Adipocyte (in vitro differentiated cells): ENCODE measurements at regions not wholly inside any gene's neighbourhood (a gene's known extent, or its start where the extent isn't known, plus 50 kb on each side); places are given as distances from the start of the nearest gene placed in this dataset.
"Not testable (repeated sequence)": the region's sequence is repeated elsewhere in the genome, so short reads cannot be mapped to it uniquely, and the experiment has no call there.

ENCODE experiments used
- DNase-seq: peaks from one replicate; pipeline ENCODE4 v3.0.0-alpha.2; 2015; ENCODE audit warnings: low read depth
- H3K27me3 ChIP-seq: replicated peaks from 2 replicates; pipeline ENCODE4 v1.7.0; 2013; ENCODE audit warnings: mild to moderate bottlenecking, low read length, moderate library complexity; ENCODE audit not compliant: control insufficient read depth, insufficient read depth
- H3K36me3 ChIP-seq: 2 replicates; pipeline ENCODE4 v1.7.0; 2013; ENCODE audit warnings: low read length, mild to moderate bottlenecking, moderate library complexity; ENCODE audit not compliant: control insufficient read depth, insufficient read depth, severe bottlenecking
- H3K4me1 ChIP-seq: 2 replicates; pipeline ENCODE4 v1.7.0; 2013; ENCODE audit warnings: mild to moderate bottlenecking, low read length, moderate library complexity; ENCODE audit not compliant: control insufficient read depth, insufficient read depth
- H3K4me3 ChIP-seq: 2 replicates; pipeline ENCODE4 v1.7.0; 2013; ENCODE audit warnings: mild to moderate bottlenecking, low read length, moderate library complexity
- H3K9ac ChIP-seq: 2 replicates; pipeline ENCODE4 v1.7.0; 2013; ENCODE audit warnings: mild to moderate bottlenecking, low read length, moderate library complexity
- H3K9me3 ChIP-seq: 2 replicates; pipeline ENCODE4 v1.7.0; 2013; ENCODE audit warnings: mild to moderate bottlenecking, low read length, moderate library complexity; ENCODE audit not compliant: control insufficient read depth

DNA sequence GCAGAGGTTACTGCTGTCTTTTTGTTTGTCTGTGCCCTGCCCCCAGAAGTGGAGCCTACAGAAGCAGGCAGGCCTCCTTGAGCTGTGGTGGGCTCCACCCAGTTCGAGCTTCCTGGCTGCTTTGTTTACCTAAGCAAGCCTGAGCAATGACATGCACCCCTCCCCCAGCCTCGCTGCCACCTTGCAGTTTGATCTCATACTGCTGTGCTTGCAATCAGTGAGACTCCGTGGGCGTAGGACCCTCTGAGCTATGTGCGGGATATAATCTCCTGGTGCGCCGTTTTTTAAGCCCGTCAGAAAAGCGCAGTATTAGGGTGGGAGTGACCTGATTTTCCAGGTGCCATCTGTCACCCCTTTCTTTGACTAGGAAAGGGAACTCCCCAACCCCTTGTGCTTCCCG is 187.1 kb upstream of the ZC4H2 start:
- H3K4me1 ChIP-seq, H3K9ac ChIP-seq, H3K9me3 ChIP-seq, H3K36me3 ChIP-seq, H3K4me3 ChIP-seq, H3K27me3 ChIP-seq, DNase-seq: not testable (repeated sequence)

DNA sequence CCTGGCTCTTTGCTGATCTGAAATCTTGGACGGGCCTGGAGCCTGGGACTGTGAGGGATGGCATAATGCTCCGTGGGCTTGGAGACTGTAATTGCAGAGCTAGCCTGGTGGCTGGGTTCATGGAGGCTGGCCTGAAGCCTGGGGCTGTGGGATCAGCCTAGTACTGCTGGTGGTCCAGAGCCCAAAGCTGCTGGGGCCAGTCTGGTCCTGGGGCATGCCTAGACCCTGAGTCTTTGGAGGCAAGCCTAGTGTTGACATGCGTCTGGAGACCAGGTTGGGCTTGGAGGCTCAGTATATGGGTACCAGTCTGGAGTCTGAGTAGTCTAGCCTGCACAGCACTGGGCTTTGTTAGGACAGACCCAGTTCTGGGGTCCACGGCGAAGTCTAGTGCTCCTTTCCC is 172.0 kb upstream of the ZC4H2 start:
- Histone ChIP-seq H3K4me3 (no peak overlapping the region), H3K9me3 (peaks cover 30% of the 10 kb centered on the region), H3K9ac (no peak overlapping the region), H3K27me3 (no peaks in the 10 kb centered on the region), H3K4me1 (no peaks in the 10 kb centered on the region), H3K36me3 (no peaks in the 10 kb centered on the region)
- no peak for DNase-seq

DNA sequence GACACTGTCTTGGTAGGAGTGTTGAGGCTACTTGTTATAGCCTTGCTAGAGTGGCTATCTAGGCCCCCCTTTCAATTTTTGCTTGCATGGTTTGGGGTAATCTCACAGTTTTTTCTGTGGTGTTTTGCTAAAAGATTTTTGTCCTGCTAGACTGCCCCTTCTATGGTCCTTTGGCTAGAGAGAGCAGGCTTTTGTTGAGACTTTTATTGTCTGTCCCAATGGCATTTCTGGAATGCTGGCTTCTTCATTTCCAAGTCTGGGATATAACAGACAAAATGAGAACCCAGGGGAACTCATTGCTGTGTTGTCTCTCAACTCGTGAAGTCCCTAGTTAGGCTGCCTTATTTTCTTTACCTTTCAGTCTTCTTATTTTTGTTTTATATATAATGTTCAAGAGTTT is 160.2 kb upstream of the ZC4H2 start:
- no peaks in the 10 kb centered on the region for H3K27me3 ChIP-seq
- no peaks in the 10 kb centered on the region for H3K36me3 ChIP-seq
- DNase-seq: no peak
- H3K9ac ChIP-seq: no peak overlapping the region
- H3K9me3 ChIP-seq: peaks cover 10% of the 10 kb centered on the region
- no peak overlapping the region for H3K4me3 ChIP-seq
- H3K4me1 ChIP-seq: no peaks in the 10 kb centered on the region

DNA sequence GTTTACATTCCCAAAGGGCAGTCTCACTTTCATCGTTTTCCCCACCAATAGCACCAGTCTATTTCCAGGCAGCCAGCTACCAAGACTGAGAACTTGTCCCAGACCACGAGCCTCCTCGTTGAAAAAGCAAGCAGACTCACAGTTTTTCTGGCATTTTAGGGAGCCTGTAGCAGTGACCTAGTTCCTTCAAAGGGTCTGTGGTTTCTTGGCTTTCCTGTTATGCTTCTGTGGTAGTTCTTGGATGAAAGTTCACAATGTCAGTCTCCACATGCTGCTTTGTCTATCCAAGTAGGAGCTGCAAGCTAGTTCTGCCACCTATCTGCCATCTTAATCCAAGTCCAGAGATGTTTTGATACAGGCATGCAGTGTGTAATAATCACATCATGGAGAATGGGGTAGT is 151.6 kb upstream of the ZC4H2 start:
- Histone ChIP-seq H3K9ac (no peak overlapping the region), H3K4me1 (no peaks in the 10 kb centered on the region), H3K27me3 (no peaks in the 10 kb centered on the region), H3K4me3 (no peak overlapping the region), H3K36me3 (no peaks in the 10 kb centered on the region), H3K9me3 (peaks cover 31% of the 10 kb centered on the region)
- DNase-seq: no peak

DNA sequence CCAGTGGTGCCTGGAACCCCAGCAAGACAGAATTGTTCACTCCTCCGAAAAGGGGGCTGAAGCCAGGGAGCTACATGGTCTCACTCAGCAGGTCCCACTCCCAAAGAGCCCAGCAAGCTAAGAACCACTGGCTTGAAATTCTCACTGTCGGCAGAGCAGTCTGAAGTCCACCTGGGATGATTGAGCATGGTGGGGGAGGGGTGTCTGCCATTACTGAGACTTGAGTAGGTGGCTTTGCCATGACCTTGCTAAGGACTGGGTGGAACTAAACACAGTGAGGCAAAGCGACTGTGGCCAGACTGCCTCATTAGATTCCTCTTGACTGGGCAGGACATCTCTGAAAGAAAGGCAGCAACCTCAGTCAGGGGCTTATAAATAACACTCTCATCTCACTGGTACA is 122.6 kb upstream of the ZC4H2 start:
- Histone ChIP-seq H3K36me3 (no peaks in the 10 kb centered on the region), H3K4me3 (no peak overlapping the region), H3K9ac (no peak overlapping the region), H3K27me3 (no peaks in the 10 kb centered on the region), H3K4me1 (no peaks in the 10 kb centered on the region), H3K9me3 (peaks cover 25% of the 10 kb centered on the region)
- no peak for DNase-seq

DNA sequence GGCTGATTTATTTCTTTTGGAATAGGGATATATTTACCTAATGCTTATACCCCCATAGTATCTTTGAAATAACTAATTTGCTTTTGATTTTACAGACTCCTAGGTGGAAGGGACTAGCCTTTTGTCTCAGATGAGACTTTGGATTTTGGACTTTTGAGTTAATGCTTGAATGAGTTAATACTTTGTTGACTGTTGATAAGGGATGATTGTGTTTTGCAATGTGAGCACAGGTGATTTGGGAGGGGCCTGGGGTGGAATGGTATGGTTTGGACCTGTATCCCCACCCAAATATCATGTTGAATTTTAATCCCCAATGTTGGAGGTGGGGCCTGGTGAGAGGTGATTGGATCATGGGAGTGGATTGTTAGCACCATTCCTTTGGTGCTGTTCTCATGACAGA is 117.4 kb upstream of the ZC4H2 start:
- DNase-seq: no peak
- Histone ChIP-seq H3K36me3 (no peaks in the 10 kb centered on the region), H3K9me3 (peaks cover 3% of the 10 kb centered on the region), H3K4me3 (no peak overlapping the region), H3K4me1 (no peaks in the 10 kb centered on the region), H3K27me3 (no peaks in the 10 kb centered on the region), H3K9ac (no peak overlapping the region)

DNA sequence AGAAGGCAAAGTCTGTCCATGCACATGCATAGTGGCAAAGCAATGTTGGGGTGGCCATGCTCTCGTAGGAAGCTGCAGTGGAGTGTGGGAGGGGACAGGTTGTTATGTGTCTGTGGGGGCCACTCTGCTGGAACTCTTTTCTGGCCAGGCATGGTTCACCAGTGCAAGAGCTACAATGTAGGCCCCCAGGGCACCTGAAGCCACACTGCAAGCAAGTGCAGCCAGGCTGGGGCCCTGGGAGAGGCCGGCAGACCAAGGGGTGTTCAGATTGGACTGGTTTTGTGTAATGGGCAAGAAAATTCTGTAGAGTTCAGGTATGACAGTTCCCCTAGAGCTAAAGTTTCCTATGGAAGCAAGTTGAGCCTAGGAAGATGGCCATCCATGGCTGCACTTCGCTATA is 97.0 kb upstream of the ZC4H2 start:
- Histone ChIP-seq H3K4me1 (no peaks in the 10 kb centered on the region), H3K4me3 (no peak overlapping the region), H3K36me3 (no peaks in the 10 kb centered on the region), H3K9ac (no peak overlapping the region), H3K27me3 (no peaks in the 10 kb centered on the region), H3K9me3 (peaks cover 19% of the 10 kb centered on the region)
- DNase-seq: no peak

DNA sequence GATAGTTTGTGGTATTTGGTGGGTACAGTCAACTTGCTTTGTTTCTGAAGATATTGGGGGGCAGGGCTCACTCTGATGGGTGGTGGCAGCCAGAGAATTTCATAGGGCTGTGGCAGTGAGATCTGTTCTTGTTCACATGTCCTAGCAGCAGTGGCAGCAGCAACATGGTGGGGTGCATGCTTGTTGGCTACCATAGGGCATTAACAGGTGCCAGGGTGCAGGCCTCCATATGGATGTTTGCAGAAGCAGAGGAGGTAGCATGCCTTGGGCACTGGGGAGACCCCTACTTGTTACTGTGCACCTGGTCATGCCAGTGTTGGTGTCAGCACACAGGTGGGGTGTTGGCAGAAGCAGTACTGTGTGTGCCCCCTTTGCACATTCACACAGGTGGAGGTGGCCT is 96.3 kb upstream of the ZC4H2 start:
- Histone ChIP-seq H3K9ac (no peak overlapping the region), H3K9me3 (peaks cover 19% of the 10 kb centered on the region), H3K4me1 (no peaks in the 10 kb centered on the region), H3K36me3 (no peaks in the 10 kb centered on the region), H3K4me3 (no peak overlapping the region), H3K27me3 (no peaks in the 10 kb centered on the region)
- DNase-seq: no peak

DNA sequence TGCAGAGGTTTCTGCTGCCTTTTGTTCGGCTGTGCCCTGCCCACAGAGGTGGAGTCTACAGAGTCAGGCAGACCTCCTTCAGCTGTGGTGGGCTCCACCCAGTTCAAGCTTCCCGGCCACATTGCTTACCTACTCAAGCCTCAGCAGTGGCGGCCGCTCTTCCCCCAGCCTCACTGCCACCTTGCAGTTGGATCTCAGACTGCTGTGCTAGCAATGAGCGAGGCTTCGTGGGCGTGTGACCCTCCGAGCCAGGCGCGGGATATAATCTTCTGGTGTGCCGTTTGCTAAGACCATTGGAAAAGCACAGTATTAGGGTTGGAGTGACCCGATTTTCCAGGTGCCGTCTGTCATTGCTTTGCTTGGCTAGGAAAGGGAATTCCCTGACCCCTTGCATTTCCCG is 82.4 kb upstream of the ZC4H2 start:
- not testable (repeated sequence) for H3K4me1 ChIP-seq, H3K9ac ChIP-seq, H3K9me3 ChIP-seq, H3K4me3 ChIP-seq, H3K36me3 ChIP-seq, DNase-seq, H3K27me3 ChIP-seq

DNA sequence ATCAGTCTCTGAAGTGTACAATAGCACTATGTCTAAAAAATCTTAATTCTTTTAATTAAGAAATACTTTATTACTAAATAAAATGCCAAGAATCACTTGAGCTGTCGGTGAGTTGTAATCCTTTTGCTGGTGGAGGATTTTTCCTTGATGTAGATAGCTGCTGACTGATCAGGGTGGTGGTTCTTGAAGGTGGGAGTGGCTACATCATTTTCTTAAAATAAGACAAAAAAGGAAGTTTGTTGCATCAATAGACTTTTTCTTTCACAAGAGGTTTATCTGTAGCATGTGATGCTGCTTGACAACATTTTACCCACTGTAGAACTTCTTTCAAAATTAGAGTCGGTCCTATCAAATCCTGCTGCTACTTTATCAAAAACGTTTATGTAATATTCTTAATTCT is 68.8 kb upstream of the ZC4H2 start:
- Histone ChIP-seq H3K36me3 (no peaks in the 10 kb centered on the region), H3K4me1 (no peaks in the 10 kb centered on the region), H3K9ac (no peak overlapping the region), H3K9me3 (peaks cover 25% of the 10 kb centered on the region), H3K4me3 (no peak overlapping the region), H3K27me3 (no peaks in the 10 kb centered on the region)
- no peak for DNase-seq

DNA sequence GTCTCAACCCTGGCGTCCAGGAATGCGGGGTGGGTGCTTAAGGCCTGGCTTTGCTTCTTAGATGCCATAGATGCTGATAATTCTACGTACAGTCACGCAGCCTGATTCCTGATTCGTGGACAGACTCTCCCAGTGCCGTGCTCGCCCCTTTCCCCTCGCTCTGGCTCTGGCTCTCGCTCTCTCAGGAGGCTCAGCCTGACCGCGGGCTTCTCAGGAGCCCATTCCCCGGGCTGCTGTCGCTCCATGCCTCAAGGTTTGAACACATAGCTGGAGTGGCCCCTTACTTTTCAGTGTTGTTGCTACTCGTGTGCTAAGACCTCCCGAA is 59.2 kb upstream of the ZC4H2 start:
- no peaks in the 10 kb centered on the region for H3K9me3 ChIP-seq
- H3K9ac ChIP-seq: peak overlapping the region; percentile 80
- H3K36me3 ChIP-seq: no peaks in the 10 kb centered on the region
- H3K27me3 ChIP-seq: no peaks in the 10 kb centered on the region
- peak overlapping the region; percentile 81 for H3K4me3 ChIP-seq
- no peaks in the 10 kb centered on the region for H3K4me1 ChIP-seq
- DNase-seq: peak; percentile 47

DNA sequence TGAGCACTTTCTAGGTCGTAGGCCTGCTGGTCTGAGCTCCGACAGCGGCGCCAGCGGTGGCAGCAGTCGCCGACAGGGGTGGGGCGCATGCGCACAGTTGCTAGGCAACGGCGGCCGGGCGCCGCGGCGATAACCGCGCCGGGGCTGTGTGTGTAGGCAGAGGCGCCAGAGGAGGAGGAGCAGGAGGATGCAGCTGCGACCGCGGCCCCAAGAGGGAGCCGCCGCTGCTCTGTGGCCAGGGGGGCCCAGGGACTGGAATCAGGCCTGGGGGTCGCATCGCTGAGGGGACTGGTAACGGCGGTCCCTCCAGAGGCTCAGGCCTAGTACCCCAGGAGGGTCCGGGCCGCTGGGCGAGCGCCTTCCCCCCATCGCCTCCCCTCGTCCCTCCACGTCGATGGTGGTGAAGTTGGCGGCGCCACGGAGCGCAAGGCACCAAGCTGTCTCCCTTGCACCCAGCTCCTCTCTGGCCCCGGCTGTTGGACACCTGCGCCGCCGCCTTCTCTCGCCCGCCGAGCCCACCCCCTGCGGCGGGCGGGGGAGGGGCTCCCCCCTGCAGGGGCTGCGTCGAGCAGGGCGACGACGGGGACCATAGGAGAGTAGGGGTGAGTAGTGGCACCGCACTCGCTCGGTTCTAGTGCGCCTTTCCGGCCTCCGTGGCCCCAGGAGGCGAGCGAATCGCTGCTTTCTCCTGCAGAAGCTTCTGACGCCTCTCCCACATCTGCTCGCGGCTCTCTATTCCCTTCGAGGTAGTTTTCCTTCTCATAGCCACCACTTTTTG is 58.6 kb upstream of the ZC4H2 start, which contains the start of gene ZC3H12B:
Gene ZC3H12B, plus strand, starts transcription at position 159 of the 778 bp plus-strand sequence.
- Histone ChIP-seq H3K36me3 (no peaks in the 10 kb centered on the region), H3K4me1 (no peaks in the 10 kb centered on the region), H3K4me3 (peak within 1 kb of the TSS; percentile 81), H3K9ac (peak within 1 kb of the TSS; percentile 80), H3K9me3 (no peaks in the 10 kb centered on the region), H3K27me3 (no peaks in the 10 kb centered on the region)
- DNase-seq: peak; percentile 82
